GM20000 (cell line): ENCODE measurements at regions not wholly inside any gene's neighbourhood (a gene's known extent, or its start where the extent isn't known, plus 50 kb on each side); places are given as distances from the start of the nearest gene placed in this dataset.
A peak's percentile ranks its signal among the peaks of the same experiment; 100 is the strongest.

ENCODE experiments used
- DNase-seq: peaks from one replicate; pipeline ENCODE4 v3.0.0; 2012; ENCODE audit warnings: low spot score
- TF ChIP-seq, protein P1 (sequence below): IDR thresholded peaks from 2 replicates; pipeline ENCODE4 v1.5.1; 2012; ENCODE audit warnings: mild to moderate bottlenecking, control low read depth; ENCODE audit errors: extremely low read depth, missing control alignments

DNA sequence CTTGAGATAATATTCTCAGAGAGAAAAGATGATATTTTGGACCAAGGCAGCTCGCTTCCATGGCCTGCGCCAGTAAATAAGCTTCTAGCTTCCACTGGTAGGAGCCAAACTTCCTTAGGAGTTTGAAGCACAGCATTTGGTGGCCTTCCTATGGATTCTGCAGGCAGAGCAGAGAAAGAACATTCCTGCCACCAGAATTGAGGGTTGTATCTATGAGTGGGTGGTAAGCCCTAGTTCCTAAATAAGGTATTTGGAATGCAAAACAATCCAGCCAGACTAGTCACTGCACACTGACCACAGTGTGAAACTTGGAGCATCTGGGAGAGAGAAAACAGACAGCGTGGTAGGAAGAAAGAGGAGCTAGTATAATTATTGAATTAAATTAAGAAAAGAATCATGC is 54.1 kb upstream of the BCAR3 start:
- no peak for DNase-seq
- TF ChIP-seq, protein P1, sequence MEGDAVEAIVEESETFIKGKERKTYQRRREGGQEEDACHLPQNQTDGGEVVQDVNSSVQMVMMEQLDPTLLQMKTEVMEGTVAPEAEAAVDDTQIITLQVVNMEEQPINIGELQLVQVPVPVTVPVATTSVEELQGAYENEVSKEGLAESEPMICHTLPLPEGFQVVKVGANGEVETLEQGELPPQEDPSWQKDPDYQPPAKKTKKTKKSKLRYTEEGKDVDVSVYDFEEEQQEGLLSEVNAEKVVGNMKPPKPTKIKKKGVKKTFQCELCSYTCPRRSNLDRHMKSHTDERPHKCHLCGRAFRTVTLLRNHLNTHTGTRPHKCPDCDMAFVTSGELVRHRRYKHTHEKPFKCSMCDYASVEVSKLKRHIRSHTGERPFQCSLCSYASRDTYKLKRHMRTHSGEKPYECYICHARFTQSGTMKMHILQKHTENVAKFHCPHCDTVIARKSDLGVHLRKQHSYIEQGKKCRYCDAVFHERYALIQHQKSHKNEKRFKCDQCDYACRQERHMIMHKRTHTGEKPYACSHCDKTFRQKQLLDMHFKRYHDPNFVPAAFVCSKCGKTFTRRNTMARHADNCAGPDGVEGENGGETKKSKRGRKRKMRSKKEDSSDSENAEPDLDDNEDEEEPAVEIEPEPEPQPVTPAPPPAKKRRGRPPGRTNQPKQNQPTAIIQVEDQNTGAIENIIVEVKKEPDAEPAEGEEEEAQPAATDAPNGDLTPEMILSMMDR: no peak

DNA sequence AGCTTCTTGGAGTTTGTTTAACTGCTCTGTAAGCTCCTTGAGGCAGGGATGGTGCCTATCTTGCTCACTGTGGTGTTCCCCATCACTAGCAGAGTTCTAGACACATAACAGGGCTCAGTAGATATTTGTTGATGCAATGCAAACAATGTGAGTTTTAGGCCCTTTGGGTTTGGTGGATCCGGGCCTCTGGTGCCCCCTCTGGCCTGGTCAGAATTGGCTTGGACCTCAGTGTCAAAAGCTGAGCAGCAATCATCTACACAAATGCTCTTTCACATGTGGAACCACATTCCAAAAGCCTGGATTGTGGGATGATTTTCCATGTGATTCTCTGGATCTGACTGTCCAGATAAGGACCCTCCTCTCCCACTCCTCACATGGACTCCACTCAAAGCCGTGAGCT is 53.4 kb upstream of the BCAR3 start:
- TF ChIP-seq, protein P1: no peak
- DNase-seq: no peak

DNA sequence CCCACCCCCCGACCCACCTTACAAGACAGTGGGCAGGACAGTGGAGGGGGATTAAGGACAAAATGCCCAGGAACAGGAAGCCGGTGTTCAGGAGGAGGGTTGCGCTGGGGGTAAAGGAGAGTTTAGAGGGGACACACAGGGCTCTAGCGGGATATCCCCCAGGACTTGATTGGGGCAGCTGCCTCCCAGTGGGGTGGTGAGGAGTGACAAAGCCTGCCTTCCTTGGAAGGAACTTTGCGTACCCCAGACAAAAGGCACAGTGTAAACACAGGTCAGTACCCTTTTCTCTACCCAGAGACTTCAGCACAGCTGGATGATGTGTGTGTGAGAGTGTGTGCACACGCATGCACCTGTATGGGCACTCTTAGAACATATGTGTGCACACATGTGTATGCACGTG is 51.7 kb upstream of the BCAR3 start:
- TF ChIP-seq, protein P1: no peak
- DNase-seq: no peak

DNA sequence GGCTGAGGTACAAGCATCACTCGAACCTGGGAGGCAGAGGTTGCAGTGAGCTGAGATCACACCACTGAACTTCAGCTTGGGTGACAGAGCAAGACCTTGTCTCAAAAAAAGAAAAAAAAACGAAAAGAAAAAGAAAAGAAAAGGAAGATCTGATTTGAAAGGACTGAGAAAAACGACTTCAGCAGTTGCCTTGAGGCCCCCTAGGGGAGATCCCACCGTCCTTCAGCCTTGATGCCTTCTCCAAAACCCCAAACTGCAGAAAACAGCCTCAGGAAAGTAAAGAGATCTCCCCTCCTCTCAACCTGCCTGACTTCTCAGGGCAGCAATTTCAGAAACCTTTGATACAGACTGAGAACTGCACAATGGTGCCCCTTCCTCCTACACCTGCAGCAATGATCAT is 50.9 kb upstream of the BCAR3 start:
- DNase-seq: no peak
- TF ChIP-seq, protein P1: peak; percentile 20
